ENCODE measurements at regions not wholly inside any gene's neighbourhood (a gene's known extent, or its start where the extent isn't known, plus 50 kb on each side); places are given as distances from the start of the nearest gene placed in this dataset.

GRCh38 chr2:53445383-53446070 lies 322.1 kb upstream of the CHAC2 start:
- H3K4me1 ChIP-seq (ENCODE audit: insufficient read depth, low read length): peaks cover 9% of the 10 kb centered on the region; the same call in 1 of the 2 replicates
- no peak overlapping the region for H3K9ac ChIP-seq (ENCODE audit: low read depth, low read length)
- H3K27me3 ChIP-seq (ENCODE audit: insufficient read depth, low read length): no peaks in the 10 kb centered on the region
- H3K4me3 ChIP-seq (ENCODE audit: low read length): no peak overlapping the region
- 84% methylated on average over 6 of the region's 7 CpGs for WGBS
- no peaks in the 10 kb centered on the region for H3K36me3 ChIP-seq (ENCODE audit: insufficient read depth, low read length)
- H3K9me3 ChIP-seq (ENCODE audit: insufficient read depth, low read depth, low read length): no peaks in the 10 kb centered on the region
- no peak overlapping the region for H3K27ac ChIP-seq (ENCODE audit: low read depth, low read length)

- Histone ChIP-seq H3K4me1 (ENCODE audit: insufficient read depth, low read length) (peaks cover 15% of the 10 kb centered on the region), H3K9ac (ENCODE audit: low read depth, low read length) (no peak overlapping the region), H3K27ac (ENCODE audit: low read depth, low read length) (no peak overlapping the region), H3K27me3 (ENCODE audit: insufficient read depth, low read length) (no peaks in the 10 kb centered on the region), H3K4me3 (ENCODE audit: low read length) (no peak overlapping the region), H3K36me3 (ENCODE audit: insufficient read depth, low read length) (no peaks in the 10 kb centered on the region), H3K9me3 (ENCODE audit: insufficient read depth, low read depth, low read length) (no peaks in the 10 kb centered on the region)
- 68% methylated on average over 4 of the region's 4 CpGs for WGBS
Measured at GRCh38 chr2:53442783-53443182, 324.8 kb upstream of the CHAC2 start.

- H3K36me3 ChIP-seq (ENCODE audit: insufficient read depth, low read length): no peaks in the 10 kb centered on the region
- no peaks in the 10 kb centered on the region for H3K9me3 ChIP-seq (ENCODE audit: insufficient read depth, low read depth, low read length)
- H3K4me1 ChIP-seq (ENCODE audit: insufficient read depth, low read length): peaks cover 15% of the 10 kb centered on the region
- no peak overlapping the region for H3K9ac ChIP-seq (ENCODE audit: low read depth, low read length)
- no peak overlapping the region for H3K27ac ChIP-seq (ENCODE audit: low read depth, low read length)
- H3K4me3 ChIP-seq (ENCODE audit: low read length): no peak overlapping the region
- no peaks in the 10 kb centered on the region for H3K27me3 ChIP-seq (ENCODE audit: insufficient read depth, low read length)
Measured at GRCh38 chr2:53442093-53442492, 325.5 kb upstream of the CHAC2 start.

- Histone ChIP-seq H3K27me3 (ENCODE audit: insufficient read depth, low read length) (no peaks in the 10 kb centered on the region), H3K4me3 (ENCODE audit: low read length) (no peak overlapping the region), H3K9ac (ENCODE audit: low read depth, low read length) (no peak overlapping the region), H3K27ac (ENCODE audit: low read depth, low read length) (no peak overlapping the region), H3K36me3 (ENCODE audit: insufficient read depth, low read length) (no peaks in the 10 kb centered on the region), H3K4me1 (ENCODE audit: insufficient read depth, low read length) (peaks cover 43% of the 10 kb centered on the region), H3K9me3 (ENCODE audit: insufficient read depth, low read depth, low read length) (no peaks in the 10 kb centered on the region)
- 96% methylated on average over 1 of the region's 1 CpG for WGBS
Measured at GRCh38 chr2:53438692-53439091, 328.9 kb upstream of the CHAC2 start.

GRCh38 chr2:53438100-53438499 lies 329.5 kb upstream of the CHAC2 start:
- Histone ChIP-seq H3K36me3 (ENCODE audit: insufficient read depth, low read length) (no peaks in the 10 kb centered on the region), H3K27me3 (ENCODE audit: insufficient read depth, low read length) (no peaks in the 10 kb centered on the region), H3K4me1 (ENCODE audit: insufficient read depth, low read length) (peaks cover 48% of the 10 kb centered on the region), H3K4me3 (ENCODE audit: low read length) (no peak overlapping the region), H3K27ac (ENCODE audit: low read depth, low read length) (no peak overlapping the region), H3K9me3 (ENCODE audit: insufficient read depth, low read depth, low read length) (no peaks in the 10 kb centered on the region), H3K9ac (ENCODE audit: low read depth, low read length) (no peak overlapping the region)
- 89% methylated on average over 1 of the region's 1 CpG for WGBS

- H3K9me3 ChIP-seq (ENCODE audit: insufficient read depth, low read depth, low read length): no peaks in the 10 kb centered on the region
- peaks cover 45% of the 10 kb centered on the region for H3K4me1 ChIP-seq (ENCODE audit: insufficient read depth, low read length)
- H3K27ac ChIP-seq (ENCODE audit: low read depth, low read length): no peak overlapping the region
- no peak overlapping the region for H3K9ac ChIP-seq (ENCODE audit: low read depth, low read length)
- no peak overlapping the region for H3K4me3 ChIP-seq (ENCODE audit: low read length)
- H3K27me3 ChIP-seq (ENCODE audit: insufficient read depth, low read length): no peaks in the 10 kb centered on the region
- no peaks in the 10 kb centered on the region for H3K36me3 ChIP-seq (ENCODE audit: insufficient read depth, low read length)
- WGBS: 97% methylated on average over 1 of the region's 2 CpGs
Measured at GRCh38 chr2:53437371-53437770, 330.2 kb upstream of the CHAC2 start.

GRCh38 chr2:53436882-53437281 lies 330.7 kb upstream of the CHAC2 start:
- peaks cover 40% of the 10 kb centered on the region for H3K4me1 ChIP-seq (ENCODE audit: insufficient read depth, low read length)
- H3K36me3 ChIP-seq (ENCODE audit: insufficient read depth, low read length): no peaks in the 10 kb centered on the region
- H3K9ac ChIP-seq (ENCODE audit: low read depth, low read length): no peak overlapping the region
- no peaks in the 10 kb centered on the region for H3K27me3 ChIP-seq (ENCODE audit: insufficient read depth, low read length)
- H3K4me3 ChIP-seq (ENCODE audit: low read length): no peak overlapping the region
- H3K9me3 ChIP-seq (ENCODE audit: insufficient read depth, low read depth, low read length): no peaks in the 10 kb centered on the region
- WGBS: 98% methylated on average over 4 of the region's 4 CpGs
- H3K27ac ChIP-seq (ENCODE audit: low read depth, low read length): no peak overlapping the region

- H3K27ac ChIP-seq (ENCODE audit: low read depth, low read length): peak overlapping the region; percentile 93
- H3K36me3 ChIP-seq (ENCODE audit: insufficient read depth, low read length): no peaks in the 10 kb centered on the region
- 86% methylated on average over 2 of the region's 2 CpGs for WGBS
- peaks cover 40% of the 10 kb centered on the region for H3K4me1 ChIP-seq (ENCODE audit: insufficient read depth, low read length)
- H3K4me3 ChIP-seq (ENCODE audit: low read length): no peak overlapping the region
- H3K9me3 ChIP-seq (ENCODE audit: insufficient read depth, low read depth, low read length): no peaks in the 10 kb centered on the region
- H3K9ac ChIP-seq (ENCODE audit: low read depth, low read length): no peak overlapping the region
- no peaks in the 10 kb centered on the region for H3K27me3 ChIP-seq (ENCODE audit: insufficient read depth, low read length)
Measured at GRCh38 chr2:53435610-53436009, 332.0 kb upstream of the CHAC2 start.

- peaks cover 40% of the 10 kb centered on the region for H3K4me1 ChIP-seq (ENCODE audit: insufficient read depth, low read length)
- no peaks in the 10 kb centered on the region for H3K27me3 ChIP-seq (ENCODE audit: insufficient read depth, low read length)
- H3K9ac ChIP-seq (ENCODE audit: low read depth, low read length): no peak overlapping the region
- no CpG with 5 or more reads among the region's 1 CpG for WGBS
- no peaks in the 10 kb centered on the region for H3K9me3 ChIP-seq (ENCODE audit: insufficient read depth, low read depth, low read length)
- peak overlapping the region; percentile 9; the same call in 1 of the 2 replicates for H3K4me3 ChIP-seq (ENCODE audit: low read length)
- no peaks in the 10 kb centered on the region for H3K36me3 ChIP-seq (ENCODE audit: insufficient read depth, low read length)
- H3K27ac ChIP-seq (ENCODE audit: low read depth, low read length): peak overlapping the region; percentile 93
Measured at GRCh38 chr2:53434466-53434865, 333.1 kb upstream of the CHAC2 start.

GRCh38 chr2:53432936-53433335 lies 334.7 kb upstream of the CHAC2 start:
- 95% methylated on average over 3 of the region's 3 CpGs for WGBS
- Histone ChIP-seq H3K4me1 (ENCODE audit: insufficient read depth, low read length) (peaks cover 34% of the 10 kb centered on the region), H3K4me3 (ENCODE audit: low read length) (no peak overlapping the region), H3K36me3 (ENCODE audit: insufficient read depth, low read length) (no peaks in the 10 kb centered on the region), H3K9ac (ENCODE audit: low read depth, low read length) (no peak overlapping the region), H3K9me3 (ENCODE audit: insufficient read depth, low read depth, low read length) (no peaks in the 10 kb centered on the region), H3K27me3 (ENCODE audit: insufficient read depth, low read length) (no peaks in the 10 kb centered on the region), H3K27ac (ENCODE audit: low read depth, low read length) (no peak overlapping the region)

- peaks cover 17% of the 10 kb centered on the region for H3K4me1 ChIP-seq (ENCODE audit: insufficient read depth, low read length)
- H3K27me3 ChIP-seq (ENCODE audit: insufficient read depth, low read length): no peaks in the 10 kb centered on the region
- WGBS: 90% methylated on average over 2 of the region's 2 CpGs
- H3K36me3 ChIP-seq (ENCODE audit: insufficient read depth, low read length): no peaks in the 10 kb centered on the region
- H3K9me3 ChIP-seq (ENCODE audit: insufficient read depth, low read depth, low read length): no peaks in the 10 kb centered on the region
- H3K27ac ChIP-seq (ENCODE audit: low read depth, low read length): no peak overlapping the region
- H3K9ac ChIP-seq (ENCODE audit: low read depth, low read length): no peak overlapping the region
- no peak overlapping the region for H3K4me3 ChIP-seq (ENCODE audit: low read length)
Measured at GRCh38 chr2:53429901-53430300, 337.7 kb upstream of the CHAC2 start.

- no peak overlapping the region for H3K27ac ChIP-seq (ENCODE audit: low read depth, low read length)
- H3K27me3 ChIP-seq (ENCODE audit: insufficient read depth, low read length): no peaks in the 10 kb centered on the region
- H3K9ac ChIP-seq (ENCODE audit: low read depth, low read length): no peak overlapping the region
- WGBS: 81% methylated on average over 3 of the region's 3 CpGs
- H3K4me1 ChIP-seq (ENCODE audit: insufficient read depth, low read length): no peaks in the 10 kb centered on the region
- H3K4me3 ChIP-seq (ENCODE audit: low read length): no peak overlapping the region
- H3K9me3 ChIP-seq (ENCODE audit: insufficient read depth, low read depth, low read length): no peaks in the 10 kb centered on the region
- no peaks in the 10 kb centered on the region for H3K36me3 ChIP-seq (ENCODE audit: insufficient read depth, low read length)
Measured at GRCh38 chr2:53424902-53425301, 342.7 kb upstream of the CHAC2 start.
